Lower leg skin (tissue), 4 donors: ENCODE measurements at regions not wholly inside any gene's neighbourhood (a gene's known extent, or its start where the extent isn't known, plus 50 kb on each side); places are given as distances from the start of the nearest gene placed in this dataset.

Experiments
- DNase-seq, 2 donors: peaks; one replicate each; pipeline ENCODE4 v3.0.0-alpha.2; 2019; ENCODE audit warnings: low spot score in 2 of 2
- H3K4me3 ChIP-seq: fragments of 200-600 bp; sonication (generic); 2 replicates; pipeline ENCODE4 v1.5.1; 2017; ENCODE audit warnings: mild to moderate bottlenecking, low read depth; ENCODE audit not compliant: poor library complexity, severe bottlenecking
- CTCF ChIP-seq, 3 donors: fragments of 450-650 bp; IDR thresholded peaks; one replicate each; pipeline ENCODE4 v1.5.1; 2016; ENCODE audit warnings: antibody characterized with exemption in 3 of 3, mild to moderate bottlenecking in 3 of 3, moderate library complexity in 2 of 3
- POLR2A ChIP-seq, 2 donors: fragments of 450-650 bp; IDR thresholded peaks; one replicate each; pipeline ENCODE4 v1.6.1; 2016 to 2017; ENCODE audit warnings: antibody characterized with exemption in 2 of 2, mild to moderate bottlenecking in 1 of 2, moderate library complexity in 1 of 2
- WGBS, 2 donors: methylation state at CpG; one replicate each; pipeline ENCODE4 v1.1.5; 2018; 5-methylcytosine and 5-hydroxymethylcytosine counted together
- intact Hi-C: fragments of 100-400 bp; cut with DNase I; formaldehyde crosslinking; loops from one replicate; pipeline ENCODE4 v1.15.0; 2023; ENCODE audit warnings: low total_unique reads

GRCh38 chr1:112770724-112771123, 55.6 kb upstream of the PPM1J start:
- 35 to 54% methylated on average over 4 of the region's 4 CpGs for WGBS, 2 donors

GRCh38 chr1:112769611-112770010, 54.5 kb upstream of the PPM1J start:
- TF ChIP-seq POLR2A (IDR thresholded peaks at IDR 0.05) (no peak), CTCF (IDR thresholded peaks at IDR 0.05) (no peak)
- no peak for DNase-seq
- intact Hi-C loops = no loop called here
- H3K4me3 ChIP-seq = no peak overlapping the region
- WGBS, 2 donors = 69 to 75% methylated on average over 4 of the region's 4 CpGs

More at GRCh38 chr1:112770724-112771123, 55.6 kb upstream of the PPM1J start:
- intact Hi-C loops = no loop called here
- TF ChIP-seq POLR2A (IDR thresholded peaks at IDR 0.05) (no peak), CTCF (IDR thresholded peaks at IDR 0.05) (no peak)
- H3K4me3 ChIP-seq = no peak overlapping the region
- no peak for DNase-seq

GRCh38 chr1:112767646-112768045, 52.5 kb upstream of the PPM1J start:
- 80 to 83% methylated on average over 3 of the region's 3 CpGs for WGBS, 2 donors
- no peak for DNase-seq
- no peak overlapping the region for H3K4me3 ChIP-seq
- intact Hi-C loops = no loop called here
- TF ChIP-seq POLR2A (IDR thresholded peaks at IDR 0.05) (no peak), CTCF (IDR thresholded peaks at IDR 0.05) (no peak)
